Central memory CD8-positive, alpha-beta T cell (primary cell): ENCODE measurements at regions not wholly inside any gene's neighbourhood (a gene's known extent, or its start where the extent isn't known, plus 50 kb on each side); places are given as distances from the start of the nearest gene placed in this dataset.

Experiments used
- ATAC-seq: fragments of 150-1000 bp; cut with Tn5 transposase; replicated peaks from 2 replicates; pipeline ENCODE4 v1.10.0; 2022; ENCODE audit warnings: mild to moderate bottlenecking, moderate FRiP score, moderate number of reproducible peaks; ENCODE audit not compliant: poor library complexity, severe bottlenecking; ENCODE audit errors: extremely low read depth
- DNase-seq, 2 donors: peaks; one replicate each; pipeline ENCODE4 v3.0.0; 2021; ENCODE audit warnings: low spot score in 2 of 2
- H3K27ac Mint-ChIP-seq: one replicate; pipeline ENCODE4 v1.8.0; 2022; ENCODE audit warnings: low read depth, mild to moderate bottlenecking, moderate library complexity, mixed read lengths
- H3K27me3 Mint-ChIP-seq: one replicate; pipeline ENCODE4 v1.8.0; 2022; ENCODE audit warnings: mixed read lengths
- H3K36me3 Mint-ChIP-seq: one replicate; pipeline ENCODE4 v1.8.0; 2022; ENCODE audit warnings: mild to moderate bottlenecking, moderate library complexity, mixed read lengths; ENCODE audit not compliant: insufficient read depth
- H3K4me1 Mint-ChIP-seq: one replicate; pipeline ENCODE4 v1.8.0; 2022; ENCODE audit warnings: mixed read lengths
- H3K4me3 Mint-ChIP-seq: one replicate; pipeline ENCODE4 v1.8.0; 2022; ENCODE audit warnings: mild to moderate bottlenecking, moderate library complexity, mixed read lengths
- H3K9me3 Mint-ChIP-seq: one replicate; pipeline ENCODE4 v1.8.0; 2022; ENCODE audit warnings: mixed read lengths

DNA sequence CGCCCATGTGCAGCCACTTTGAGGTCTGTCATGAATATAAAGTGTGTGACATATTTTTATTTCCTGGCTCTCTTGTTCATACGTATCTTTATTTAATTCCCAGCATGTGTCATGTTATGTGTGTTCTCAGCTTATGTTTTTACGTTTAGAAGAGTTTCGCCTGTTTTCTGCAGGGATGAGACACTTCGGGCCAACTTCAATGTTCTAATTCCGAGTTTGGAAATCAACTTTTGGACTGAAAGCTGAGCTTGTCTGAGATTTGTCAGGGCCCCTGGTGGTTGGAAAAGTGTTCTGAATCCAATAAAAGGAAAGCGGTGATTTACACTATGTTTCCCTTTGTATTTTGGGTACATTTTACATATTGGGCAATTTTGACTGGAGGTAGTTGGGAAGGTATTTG is 810.7 kb downstream of the TBC1D22A start:
- H3K9me3 Mint-ChIP-seq, result no peaks in the 10 kb centered on the region
- H3K27ac Mint-ChIP-seq, result no peak overlapping the region
- H3K4me1 Mint-ChIP-seq, result no peaks in the 10 kb centered on the region
- H3K4me3 Mint-ChIP-seq, result no peak overlapping the region
- DNase-seq, result no peak
- H3K36me3 Mint-ChIP-seq, result no peaks in the 10 kb centered on the region
- no peak for ATAC-seq
- peaks cover 53% of the 10 kb centered on the region for H3K27me3 Mint-ChIP-seq

DNA sequence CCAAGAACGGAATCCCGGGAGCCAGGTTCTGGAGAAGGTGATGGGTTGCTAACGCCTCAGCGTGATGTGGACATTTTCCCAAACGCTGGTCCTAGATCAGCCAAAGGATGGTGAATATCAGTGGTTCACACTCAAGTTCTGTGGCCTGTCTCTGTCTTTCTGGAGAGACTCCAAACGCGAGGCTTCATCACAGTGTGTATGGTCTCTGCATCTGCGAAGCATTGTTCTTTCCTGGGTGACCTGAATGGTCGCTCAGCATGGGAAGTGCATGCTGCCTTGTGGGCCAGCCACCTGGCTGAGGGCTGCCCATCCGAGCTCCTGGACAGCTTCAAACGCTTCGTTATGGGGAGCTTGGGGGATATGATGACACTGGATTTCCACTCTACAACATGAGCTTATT is 810.0 kb downstream of the TBC1D22A start:
- Mint-ChIP-seq H3K9me3 (no peaks in the 10 kb centered on the region), H3K4me3 (no peak overlapping the region), H3K4me1 (no peaks in the 10 kb centered on the region), H3K36me3 (no peaks in the 10 kb centered on the region), H3K27me3 (peaks cover 46% of the 10 kb centered on the region), H3K27ac (no peak overlapping the region)
- DNase-seq (no peak), ATAC-seq (no peak)

DNA sequence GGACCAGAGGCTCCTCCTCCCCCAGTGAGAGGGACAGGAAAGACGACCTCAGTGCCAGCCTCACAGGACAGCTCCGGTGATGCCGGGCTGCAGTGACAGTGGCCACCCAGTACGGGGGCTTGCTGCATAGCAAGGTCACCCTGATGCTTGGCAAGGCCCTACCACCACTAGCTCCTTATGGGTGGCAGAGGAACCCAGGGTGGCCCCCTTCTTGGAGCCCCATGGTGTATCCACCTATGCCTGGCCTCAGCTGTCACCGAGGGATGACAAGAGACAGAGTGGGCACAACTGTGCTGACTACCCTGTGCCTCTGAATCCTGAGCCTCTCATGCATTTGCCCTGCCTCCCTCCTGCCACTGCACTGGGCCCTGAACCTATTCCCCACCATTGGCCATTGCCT is 809.2 kb downstream of the TBC1D22A start:
- ATAC-seq, result no peak
- Mint-ChIP-seq H3K27ac (no peak overlapping the region), H3K27me3 (peaks cover 38% of the 10 kb centered on the region), H3K36me3 (no peaks in the 10 kb centered on the region), H3K4me3 (no peak overlapping the region), H3K4me1 (no peaks in the 10 kb centered on the region), H3K9me3 (no peaks in the 10 kb centered on the region)
- DNase-seq, result no peak

- Mint-ChIP-seq H3K4me3 (no peak overlapping the region), H3K27me3 (peaks cover 30% of the 10 kb centered on the region), H3K9me3 (no peaks in the 10 kb centered on the region), H3K36me3 (no peaks in the 10 kb centered on the region), H3K4me1 (no peaks in the 10 kb centered on the region), H3K27ac (no peak overlapping the region)
- ATAC-seq (no peak), DNase-seq (no peak)
Measured at GRCh38 chr22:47570851-47571250, 808.4 kb downstream of the TBC1D22A start.

DNA sequence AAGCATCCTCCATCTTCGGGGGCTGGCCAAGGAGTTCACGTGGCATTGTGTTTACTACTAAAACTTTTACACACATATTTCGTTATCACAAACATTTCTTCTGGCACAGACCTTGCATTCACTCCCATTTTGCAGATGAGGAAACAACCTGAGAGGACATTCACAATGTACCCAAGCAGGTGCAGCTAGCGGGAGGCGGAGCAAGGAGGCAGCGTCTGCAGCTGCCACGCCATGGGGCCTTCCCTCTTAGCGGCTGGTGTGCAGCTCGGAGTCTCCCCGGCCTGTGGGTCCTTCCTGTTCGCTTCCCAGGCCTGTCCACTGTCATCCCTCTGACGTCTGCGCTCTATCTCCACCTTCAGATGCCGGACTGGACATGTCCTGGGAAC is 807.8 kb downstream of the TBC1D22A start:
- DNase-seq, result no peak
- Mint-ChIP-seq H3K27ac (no peak overlapping the region), H3K27me3 (peaks cover 25% of the 10 kb centered on the region), H3K4me3 (no peak overlapping the region), H3K36me3 (no peaks in the 10 kb centered on the region), H3K4me1 (no peaks in the 10 kb centered on the region), H3K9me3 (no peaks in the 10 kb centered on the region)
- ATAC-seq, result no peak

DNA sequence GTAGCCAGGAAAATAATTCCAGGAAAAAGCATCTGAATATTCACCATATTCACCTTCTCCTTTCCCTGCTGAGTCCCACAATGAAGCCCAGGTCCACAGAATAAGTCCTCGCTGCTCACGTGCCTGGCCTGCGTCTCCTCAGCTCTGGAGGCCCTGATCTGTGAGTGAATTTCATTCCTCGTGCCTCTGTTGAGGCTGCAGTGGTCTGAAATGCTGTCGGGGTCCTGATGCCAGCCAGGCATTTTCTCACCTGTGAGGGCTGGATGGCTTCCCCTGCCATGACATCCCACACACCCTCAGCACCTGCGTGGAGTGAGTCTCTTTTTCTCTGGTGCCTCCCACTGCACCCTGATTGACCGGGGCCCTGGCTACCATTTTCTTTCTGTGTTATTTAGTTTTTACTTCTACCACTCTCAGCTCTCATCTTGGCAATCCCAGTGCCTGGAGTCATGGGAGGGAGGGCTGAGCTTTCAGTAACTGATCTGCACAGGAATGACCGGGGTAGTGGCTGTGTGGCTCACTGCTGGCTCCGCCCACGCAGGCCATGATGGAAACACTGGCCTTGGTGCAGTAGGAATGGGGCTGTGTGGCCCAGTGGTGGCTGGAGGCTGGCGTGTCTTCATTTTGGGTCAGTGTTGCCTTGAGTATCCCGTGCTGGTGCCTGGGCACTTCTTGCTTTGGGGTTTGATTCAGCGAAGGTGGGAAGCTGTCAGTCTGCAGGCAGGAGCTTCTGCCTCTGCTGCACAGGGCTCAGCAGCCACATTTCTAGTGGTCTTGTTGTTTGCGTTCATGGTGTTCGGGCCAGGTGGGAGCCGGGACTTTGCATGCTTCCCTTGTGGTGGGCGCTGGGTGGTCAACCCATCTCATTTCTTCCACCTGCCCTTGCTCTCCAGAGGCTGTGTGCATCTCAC is 807.2 kb downstream of the TBC1D22A start:
- H3K9me3 Mint-ChIP-seq, result no peaks in the 10 kb centered on the region
- H3K27ac Mint-ChIP-seq, result no peak overlapping the region
- H3K4me1 Mint-ChIP-seq, result no peaks in the 10 kb centered on the region
- ATAC-seq, result no peak
- H3K36me3 Mint-ChIP-seq, result no peaks in the 10 kb centered on the region
- no peak for DNase-seq
- H3K4me3 Mint-ChIP-seq, result no peak overlapping the region
- peaks cover 25% of the 10 kb centered on the region for H3K27me3 Mint-ChIP-seq

GRCh38 chr22:47568700-47569099 is 806.2 kb downstream of the TBC1D22A start:
- Mint-ChIP-seq H3K27ac (no peak overlapping the region), H3K4me1 (no peaks in the 10 kb centered on the region), H3K4me3 (no peak overlapping the region), H3K9me3 (no peaks in the 10 kb centered on the region), H3K27me3 (peaks cover 25% of the 10 kb centered on the region), H3K36me3 (no peaks in the 10 kb centered on the region)
- no peak for DNase-seq
- ATAC-seq, result no peak

DNA sequence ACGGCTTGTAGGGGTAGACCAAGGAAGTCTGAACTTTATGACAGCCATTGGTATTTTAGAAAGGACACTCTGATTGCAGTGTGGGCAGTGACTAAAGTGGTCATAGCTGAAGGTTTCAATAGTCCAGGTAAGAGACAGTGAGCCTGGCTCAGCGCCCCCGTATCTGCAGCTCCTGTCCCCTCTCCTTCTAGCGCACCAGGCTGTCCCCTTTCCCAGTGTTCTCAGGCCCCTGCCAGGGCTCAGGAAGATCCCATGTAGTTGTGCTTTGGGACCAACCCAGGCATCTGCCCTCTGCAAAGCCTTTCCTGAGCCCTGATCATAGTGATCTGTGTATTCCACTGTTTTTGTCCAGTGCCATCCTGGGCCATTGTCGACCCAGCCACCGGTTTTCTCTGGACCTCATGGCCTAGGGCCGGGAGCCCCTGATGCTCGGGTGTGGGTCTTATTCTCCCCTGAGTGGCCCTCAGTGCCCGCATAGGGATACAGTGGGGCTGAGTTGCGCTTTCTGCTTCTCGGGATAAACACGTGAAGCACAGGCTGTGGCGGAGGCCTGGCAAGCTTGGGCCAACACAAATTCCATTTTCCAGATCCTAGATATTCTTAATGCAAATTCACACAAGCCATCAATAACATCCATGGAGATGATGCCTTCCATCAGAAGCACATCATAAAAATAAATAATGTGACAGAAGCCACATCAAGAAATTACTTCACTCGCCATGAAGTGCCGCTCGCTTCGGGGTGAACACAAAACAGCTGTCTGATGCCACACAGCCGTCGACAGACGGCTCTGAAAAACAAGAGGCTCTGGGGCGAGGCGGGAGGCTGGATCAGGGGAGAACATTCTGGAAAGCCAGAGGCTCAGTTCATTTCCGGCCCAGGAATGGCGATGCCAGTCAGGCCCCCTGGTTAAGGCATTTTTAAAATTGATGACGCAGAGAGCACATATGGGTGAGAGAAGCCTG is 805.0 kb downstream of the TBC1D22A start:
- no peaks in the 10 kb centered on the region for H3K36me3 Mint-ChIP-seq
- H3K27ac Mint-ChIP-seq, result no peak overlapping the region
- H3K27me3 Mint-ChIP-seq, result peaks cover 29% of the 10 kb centered on the region
- ATAC-seq, result no peak
- no peaks in the 10 kb centered on the region for H3K4me1 Mint-ChIP-seq
- DNase-seq, result no peak
- H3K9me3 Mint-ChIP-seq, result no peaks in the 10 kb centered on the region
- H3K4me3 Mint-ChIP-seq, result no peak overlapping the region

DNA sequence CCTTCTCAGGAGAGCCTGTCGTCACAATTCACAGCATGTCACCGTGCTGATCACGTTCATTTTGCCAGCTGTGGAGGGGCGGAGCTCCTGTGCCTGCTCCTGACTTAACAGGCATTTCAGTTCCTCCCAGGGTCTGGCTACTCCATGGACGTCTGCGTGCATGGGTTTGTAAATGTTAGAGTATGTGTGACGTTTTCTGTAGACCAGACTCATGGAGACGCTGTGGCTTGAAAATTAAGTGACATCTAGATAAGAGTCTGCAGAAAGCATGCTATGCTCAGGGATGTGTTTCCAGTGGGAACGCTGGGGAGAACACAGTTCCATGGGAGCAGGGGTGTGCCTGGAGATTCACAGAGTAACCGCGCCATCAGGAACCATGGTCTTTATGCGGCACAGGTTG is 804.0 kb downstream of the TBC1D22A start:
- Mint-ChIP-seq H3K36me3 (no peaks in the 10 kb centered on the region), H3K27ac (no peak overlapping the region), H3K9me3 (no peaks in the 10 kb centered on the region), H3K4me1 (no peaks in the 10 kb centered on the region), H3K27me3 (peaks cover 39% of the 10 kb centered on the region), H3K4me3 (no peak overlapping the region)
- ATAC-seq (no peak), DNase-seq (no peak)

DNA sequence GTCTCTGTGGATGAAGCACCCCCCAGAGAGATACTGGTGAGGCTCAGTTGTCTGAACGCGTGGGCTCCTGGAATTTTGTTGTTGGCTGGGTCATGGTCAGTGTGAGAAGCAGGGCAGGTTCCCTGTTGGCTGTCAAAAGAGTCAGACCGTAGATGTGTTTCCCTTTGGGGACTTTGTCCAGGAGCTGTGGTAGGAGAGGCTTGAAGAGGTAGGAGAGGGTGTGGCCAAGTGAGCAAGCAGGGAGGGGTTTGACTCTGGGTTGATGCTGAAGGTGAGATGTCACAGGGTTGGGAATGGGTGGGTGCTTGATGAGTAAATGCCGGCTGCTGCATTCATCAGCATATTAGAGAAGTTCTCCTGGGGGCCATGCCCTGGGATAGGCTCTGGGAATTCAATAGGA is 803.2 kb downstream of the TBC1D22A start:
- ATAC-seq (no peak), DNase-seq (no peak)
- H3K4me1 Mint-ChIP-seq, result no peaks in the 10 kb centered on the region
- no peak overlapping the region for H3K27ac Mint-ChIP-seq
- H3K4me3 Mint-ChIP-seq, result no peak overlapping the region
- H3K9me3 Mint-ChIP-seq, result no peaks in the 10 kb centered on the region
- peaks cover 47% of the 10 kb centered on the region for H3K27me3 Mint-ChIP-seq
- H3K36me3 Mint-ChIP-seq, result no peaks in the 10 kb centered on the region

- DNase-seq, result no peak
- H3K9me3 Mint-ChIP-seq, result no peaks in the 10 kb centered on the region
- H3K4me1 Mint-ChIP-seq, result no peaks in the 10 kb centered on the region
- H3K4me3 Mint-ChIP-seq, result no peak overlapping the region
- ATAC-seq, result no peak
- H3K36me3 Mint-ChIP-seq, result no peaks in the 10 kb centered on the region
- peaks cover 50% of the 10 kb centered on the region for H3K27me3 Mint-ChIP-seq
- no peak overlapping the region for H3K27ac Mint-ChIP-seq
Measured at GRCh38 chr22:47564651-47565434, 802.4 kb downstream of the TBC1D22A start.

- no peaks in the 10 kb centered on the region for H3K36me3 Mint-ChIP-seq
- DNase-seq (no peak), ATAC-seq (no peak)
- H3K9me3 Mint-ChIP-seq, result no peaks in the 10 kb centered on the region
- H3K27me3 Mint-ChIP-seq, result peaks cover 50% of the 10 kb centered on the region
- no peaks in the 10 kb centered on the region for H3K4me1 Mint-ChIP-seq
- no peak overlapping the region for H3K4me3 Mint-ChIP-seq
- H3K27ac Mint-ChIP-seq, result no peak overlapping the region
Measured at GRCh38 chr22:47564158-47564450, 801.7 kb downstream of the TBC1D22A start.
